ENCODE measurements at regions not wholly inside any gene's neighbourhood (a gene's known extent, or its start where the extent isn't known, plus 50 kb on each side); places are given as distances from the start of the nearest gene placed in this dataset.

DNA sequence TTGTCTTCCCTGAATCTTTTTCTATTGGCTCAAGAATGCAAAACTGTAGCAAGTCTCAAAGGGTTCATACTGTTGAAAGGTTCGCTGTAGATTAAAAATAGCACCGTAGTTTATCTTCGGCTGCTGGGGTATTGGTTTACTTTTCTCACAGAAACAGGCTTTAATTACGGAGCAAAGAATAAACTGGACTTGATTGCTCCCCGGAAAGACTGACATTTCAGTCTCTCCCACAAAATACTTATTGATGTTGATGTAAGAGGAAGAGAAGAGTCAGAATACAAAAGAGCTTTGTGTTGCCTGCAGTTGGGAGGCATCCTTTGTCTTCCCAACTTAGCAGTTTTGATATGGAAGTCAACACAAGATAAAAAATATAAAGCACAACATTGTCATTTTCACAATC lies 183.9 kb upstream of the DMAC1 start:
- TF ChIP-seq CTCF (IDR thresholded peaks at IDR 0.05; ENCODE audit: borderline replicate concordance, extremely low read depth, low read length, poor library complexity, severe bottlenecking) (no peak), EZH2 (IDR thresholded peaks at IDR 0.05; ENCODE audit: borderline replicate concordance, low read depth, low read length, severe bottlenecking) (no peak)
